Tibial artery (tissue), 4 donors: ENCODE measurements at regions not wholly inside any gene's neighbourhood (a gene's known extent, or its start where the extent isn't known, plus 50 kb on each side); places are given as distances from the start of the nearest gene placed in this dataset.
"Not testable (repeated sequence)": the region's sequence is repeated elsewhere in the genome, so short reads cannot be mapped to it uniquely, and the experiment has no call there.

Source experiments
- DNase-seq, 2 donors: peaks; one replicate each; pipeline ENCODE4 v3.0.0-alpha.2; 2019
- H3K27ac ChIP-seq, 2 donors: fragments of 200-600 bp; sonication (generic) in 1 of 2; 1 replicate in 1 of 2; 2 replicates in 1 of 2; pipeline ENCODE4 v1.5.1; 2018 to 2019; ENCODE audit warnings: mild to moderate bottlenecking in 1 of 2
- H3K27me3 ChIP-seq, 2 donors: fragments of 200-600 bp; sonication (generic) in 1 of 2; one replicate each; pipeline versions ENCODE4 v1.5.1 to v1.6.0; 2016 to 2019
- H3K36me3 ChIP-seq, 3 donors: fragments of 200-600 bp; sonication (generic) in 2 of 3; one replicate each; pipeline ENCODE4 v1.5.1; 2016 to 2019; ENCODE audit warnings: mild to moderate bottlenecking in 2 of 3
- H3K4me1 ChIP-seq, 4 donors: fragments of 200-600 bp; sonication (generic) in 2 of 4; 1 replicate in 3 of 4; 2 replicates in 1 of 4; pipeline ENCODE4 v1.5.1; 2016 to 2019
- H3K4me3 ChIP-seq, 2 donors: fragments of 200-600 bp; sonication (generic) in 1 of 2; 1 replicate in 1 of 2; 2 replicates in 1 of 2; pipeline ENCODE4 v1.5.1; 2018 to 2019; ENCODE audit warnings: mild to moderate bottlenecking in 2 of 2
- H3K9me3 ChIP-seq, 3 donors: fragments of 200-600 bp; sonication (generic) in 1 of 3; one replicate each; pipeline ENCODE4 v1.5.1; 2016 to 2019
- CTCF ChIP-seq, 2 experiments: fragments of 200-600 bp in 1 of 2; fragments of 450-650 bp in 1 of 2; IDR thresholded peaks; one replicate each; pipeline ENCODE4 v1.5.1; 2017 to 2019; ENCODE audit warnings: antibody characterized with exemption in 2 of 2, mild to moderate bottlenecking in 1 of 2, moderate library complexity in 1 of 2
- intact Hi-C: fragments of 100-400 bp; cut with DNase I; formaldehyde crosslinking; loops from one replicate; pipeline ENCODE4 v1.15.0; 2023; ENCODE audit warnings: low total_unique reads

GRCh38 chr13:70994191-70994590 lies 872.8 kb downstream of the DACH1 start:
- Histone ChIP-seq H3K27ac (no peak overlapping the region), H3K9me3 (no peaks in the 10 kb centered on the region), H3K36me3 (no peaks in the 10 kb centered on the region), H3K4me3 (no peak overlapping the region), H3K4me1 (no peaks in the 10 kb centered on the region), H3K27me3 (no peaks in the 10 kb centered on the region)
- TF ChIP-seq CTCF (IDR thresholded peaks at IDR 0.05) = no peak
- no peak for DNase-seq
- intact Hi-C loops = no loop called here

- intact Hi-C loops = no loop called here
- Histone ChIP-seq H3K4me3 (no peak overlapping the region), H3K27me3 (no peaks in the 10 kb centered on the region), H3K4me1 (no peaks in the 10 kb centered on the region), H3K9me3 (no peaks in the 10 kb centered on the region), H3K27ac (no peak overlapping the region), H3K36me3 (no peaks in the 10 kb centered on the region)
- no peak for DNase-seq
- no peak for TF ChIP-seq CTCF (IDR thresholded peaks at IDR 0.05)
These were observed 878.8 kb upstream of the KLHL1 start for GRCh38 chr13:70987043-70987442.

- no peak for DNase-seq
- Histone ChIP-seq H3K4me3 (no peak overlapping the region), H3K27me3 (no peaks in the 10 kb centered on the region), H3K4me1 (no peaks in the 10 kb centered on the region), H3K36me3 (no peaks in the 10 kb centered on the region), H3K27ac (no peak overlapping the region), H3K9me3 (no peaks in the 10 kb centered on the region)
- no peak for TF ChIP-seq CTCF (IDR thresholded peaks at IDR 0.05)
- intact Hi-C loops = no loop called here
These were observed 877.1 kb upstream of the KLHL1 start for GRCh38 chr13:70985371-70985770.

- H3K27ac ChIP-seq, H3K9me3 ChIP-seq, H3K4me1 ChIP-seq, DNase-seq, H3K4me3 ChIP-seq, intact Hi-C loops, H3K27me3 ChIP-seq, H3K36me3 ChIP-seq: not testable (repeated sequence)
These were observed 873.0 kb upstream of the KLHL1 start for GRCh38 chr13:70981219-70981618.

- intact Hi-C loops = no loop called here
- Histone ChIP-seq H3K4me1 (no peaks in the 10 kb centered on the region), H3K36me3 (no peaks in the 10 kb centered on the region), H3K9me3 (no peaks in the 10 kb centered on the region), H3K27ac (no peak overlapping the region), H3K27me3 (no peaks in the 10 kb centered on the region), H3K4me3 (no peak overlapping the region)
- no peak for TF ChIP-seq CTCF (IDR thresholded peaks at IDR 0.05)
- DNase-seq = no peak
These were observed 861.1 kb upstream of the KLHL1 start for GRCh38 chr13:70969321-70969720.

GRCh38 chr13:70967564-70967963 lies 859.3 kb upstream of the KLHL1 start:
- intact Hi-C loops = no loop called here
- Histone ChIP-seq H3K4me3 (no peak overlapping the region), H3K27ac (no peak overlapping the region), H3K27me3 (no peaks in the 10 kb centered on the region), H3K36me3 (no peaks in the 10 kb centered on the region), H3K9me3 (no peaks in the 10 kb centered on the region), H3K4me1 (no peaks in the 10 kb centered on the region)
- no peak for DNase-seq
- no peak for TF ChIP-seq CTCF (IDR thresholded peaks at IDR 0.05)
